GM13976 (cell line): ENCODE measurements at regions not wholly inside any gene's neighbourhood (a gene's known extent, or its start where the extent isn't known, plus 50 kb on each side); places are given as distances from the start of the nearest gene placed in this dataset.

Source experiments
- DNase-seq: peaks from one replicate; pipeline ENCODE4 v3.0.0; 2012; ENCODE audit warnings: low spot score
- in situ Hi-C: fragments of 300-500 bp; cut with MboI; formaldehyde crosslinking; loops from one replicate; pipeline ENCODE4 v1.12.0; 2022; ENCODE audit warnings: low sequenced_read_pairs, mixed read lengths, inconsistent platforms; ENCODE audit not compliant: unreplicated experiment
- TF ChIP-seq, protein P1 (sequence below): IDR thresholded peaks from 2 replicates; pipeline ENCODE4 v1.5.1; 2012; ENCODE audit warnings: borderline replicate concordance, mild to moderate bottlenecking; ENCODE audit not compliant: insufficient read depth; ENCODE audit errors: extremely low read depth, missing control alignments, control extremely low read depth

DNA sequence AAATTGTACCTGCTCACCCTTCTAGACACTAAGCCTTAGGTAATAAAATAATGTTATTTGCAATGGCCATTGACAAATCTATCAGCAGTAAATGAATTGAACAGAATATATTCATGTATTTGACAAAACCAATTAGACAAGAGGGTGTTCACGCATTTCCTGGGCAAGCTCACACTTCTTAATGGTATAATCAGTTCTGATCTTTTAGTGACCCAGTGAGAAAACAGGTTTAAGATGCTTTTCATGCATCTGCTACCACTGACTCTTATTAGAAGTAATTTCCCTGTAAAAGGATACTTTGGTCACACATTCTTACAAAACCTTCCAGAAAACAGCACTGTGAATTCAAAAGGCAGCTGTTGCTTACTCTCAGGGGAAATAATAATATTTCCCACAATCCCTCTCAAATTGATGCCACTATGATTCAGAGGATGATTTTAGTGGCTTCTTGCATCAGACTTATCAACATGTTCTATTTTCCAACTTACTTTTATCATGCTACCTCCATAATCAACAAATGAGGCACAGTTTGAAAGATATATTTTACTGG is 313.9 kb upstream of the NWD2 start:
- in situ Hi-C loops = no loop called here
- TF ChIP-seq, protein P1, sequence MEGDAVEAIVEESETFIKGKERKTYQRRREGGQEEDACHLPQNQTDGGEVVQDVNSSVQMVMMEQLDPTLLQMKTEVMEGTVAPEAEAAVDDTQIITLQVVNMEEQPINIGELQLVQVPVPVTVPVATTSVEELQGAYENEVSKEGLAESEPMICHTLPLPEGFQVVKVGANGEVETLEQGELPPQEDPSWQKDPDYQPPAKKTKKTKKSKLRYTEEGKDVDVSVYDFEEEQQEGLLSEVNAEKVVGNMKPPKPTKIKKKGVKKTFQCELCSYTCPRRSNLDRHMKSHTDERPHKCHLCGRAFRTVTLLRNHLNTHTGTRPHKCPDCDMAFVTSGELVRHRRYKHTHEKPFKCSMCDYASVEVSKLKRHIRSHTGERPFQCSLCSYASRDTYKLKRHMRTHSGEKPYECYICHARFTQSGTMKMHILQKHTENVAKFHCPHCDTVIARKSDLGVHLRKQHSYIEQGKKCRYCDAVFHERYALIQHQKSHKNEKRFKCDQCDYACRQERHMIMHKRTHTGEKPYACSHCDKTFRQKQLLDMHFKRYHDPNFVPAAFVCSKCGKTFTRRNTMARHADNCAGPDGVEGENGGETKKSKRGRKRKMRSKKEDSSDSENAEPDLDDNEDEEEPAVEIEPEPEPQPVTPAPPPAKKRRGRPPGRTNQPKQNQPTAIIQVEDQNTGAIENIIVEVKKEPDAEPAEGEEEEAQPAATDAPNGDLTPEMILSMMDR = no peak
- DNase-seq = no peak

DNA sequence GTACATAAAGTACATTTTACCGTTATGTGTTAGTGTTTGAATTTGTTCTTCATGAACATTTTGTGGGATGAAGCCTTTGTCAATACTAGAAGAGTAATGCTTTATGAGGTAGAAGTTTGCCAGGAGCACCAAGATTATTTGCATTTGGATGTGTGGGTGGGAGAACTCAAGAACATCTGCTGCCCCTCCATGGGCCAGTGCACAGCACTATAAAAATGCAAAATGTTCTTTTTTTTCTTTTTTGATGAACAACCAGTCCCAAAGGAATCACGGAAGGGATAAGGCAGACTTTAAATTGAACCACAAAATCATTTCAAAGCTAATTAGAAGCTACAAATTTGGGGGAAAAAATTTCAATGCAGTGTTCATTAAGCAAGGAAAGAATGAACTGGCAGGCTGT is 300.3 kb upstream of the NWD2 start:
- in situ Hi-C loops = no loop called here
- TF ChIP-seq, protein P1 = no peak
- no peak for DNase-seq

DNA sequence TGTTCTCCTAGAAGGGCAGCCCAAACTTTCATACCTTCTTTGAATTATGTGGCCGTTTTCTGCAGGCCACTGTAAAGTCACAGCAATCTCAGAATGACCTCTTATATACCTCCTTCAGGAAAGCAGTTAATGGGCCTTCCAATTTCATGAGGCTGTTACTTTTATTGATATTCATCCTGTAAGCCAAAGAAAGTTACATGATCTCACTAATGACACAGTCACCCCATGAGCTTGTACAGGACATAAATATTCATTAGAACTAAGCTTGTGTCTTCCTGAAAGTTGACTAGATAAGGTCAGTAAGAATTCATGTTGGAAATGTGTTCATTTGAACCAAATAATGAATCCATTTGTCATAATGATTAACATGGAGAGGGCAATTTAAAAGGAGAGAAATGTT is 283.1 kb upstream of the NWD2 start:
- in situ Hi-C loops = no loop called here
- DNase-seq = no peak
- TF ChIP-seq, protein P1 = no peak

DNA sequence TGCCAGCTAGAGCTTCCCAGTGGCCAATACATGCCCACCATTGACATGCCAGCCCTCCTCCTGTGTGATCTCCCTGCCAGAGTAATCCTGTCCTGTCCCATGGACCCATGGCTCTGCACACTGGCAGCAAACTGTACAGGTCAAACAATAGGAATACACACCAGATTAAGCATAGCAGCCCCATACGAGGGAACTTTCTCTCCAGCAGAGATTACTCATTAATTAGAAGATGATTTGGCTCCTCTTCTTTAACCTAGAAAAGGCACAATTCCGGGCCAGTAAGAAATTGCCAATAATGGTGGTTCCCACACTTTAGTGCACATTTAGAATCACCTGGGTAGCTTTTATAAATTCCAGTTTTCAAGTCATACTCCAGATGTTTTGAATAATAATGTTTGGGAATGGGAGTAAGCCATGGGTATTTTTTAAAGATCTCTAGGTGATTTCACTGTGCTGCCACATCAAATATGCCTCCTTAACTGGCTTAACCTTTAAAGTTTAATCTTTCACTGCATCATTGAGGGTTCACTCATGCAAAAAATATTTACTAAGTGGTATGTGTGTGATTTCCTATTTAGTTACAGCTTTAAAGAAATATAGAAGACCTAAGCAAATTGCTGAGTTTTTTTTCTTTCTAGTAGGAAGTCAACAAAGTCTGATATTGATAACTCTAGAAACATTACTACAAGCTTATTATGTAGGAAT is 277.6 kb upstream of the NWD2 start:
- in situ Hi-C loops = no loop called here
- DNase-seq = no peak
- TF ChIP-seq, protein P1 = no peak

DNA sequence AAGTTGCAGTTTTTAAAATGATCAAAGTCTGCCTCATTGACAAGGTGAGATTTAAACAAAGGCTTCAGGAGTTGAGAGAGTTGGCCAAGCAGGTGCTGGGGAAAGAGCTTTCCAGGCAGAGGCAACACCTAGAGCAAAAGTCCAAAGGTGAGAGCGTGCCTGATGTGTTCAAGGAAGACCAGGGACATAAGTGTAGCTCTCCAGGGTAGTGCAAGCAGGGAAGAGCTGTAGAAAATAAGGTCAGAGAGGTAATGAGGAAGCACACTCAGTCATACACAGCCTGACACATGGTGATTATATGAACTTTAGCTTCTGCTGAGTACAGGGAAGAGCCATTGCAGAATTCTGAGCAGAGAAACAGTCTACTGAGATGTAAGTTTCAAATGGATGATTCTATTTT is 265.0 kb upstream of the NWD2 start:
- TF ChIP-seq, protein P1 = no peak
- in situ Hi-C loops = no loop called here
- DNase-seq = no peak

DNA sequence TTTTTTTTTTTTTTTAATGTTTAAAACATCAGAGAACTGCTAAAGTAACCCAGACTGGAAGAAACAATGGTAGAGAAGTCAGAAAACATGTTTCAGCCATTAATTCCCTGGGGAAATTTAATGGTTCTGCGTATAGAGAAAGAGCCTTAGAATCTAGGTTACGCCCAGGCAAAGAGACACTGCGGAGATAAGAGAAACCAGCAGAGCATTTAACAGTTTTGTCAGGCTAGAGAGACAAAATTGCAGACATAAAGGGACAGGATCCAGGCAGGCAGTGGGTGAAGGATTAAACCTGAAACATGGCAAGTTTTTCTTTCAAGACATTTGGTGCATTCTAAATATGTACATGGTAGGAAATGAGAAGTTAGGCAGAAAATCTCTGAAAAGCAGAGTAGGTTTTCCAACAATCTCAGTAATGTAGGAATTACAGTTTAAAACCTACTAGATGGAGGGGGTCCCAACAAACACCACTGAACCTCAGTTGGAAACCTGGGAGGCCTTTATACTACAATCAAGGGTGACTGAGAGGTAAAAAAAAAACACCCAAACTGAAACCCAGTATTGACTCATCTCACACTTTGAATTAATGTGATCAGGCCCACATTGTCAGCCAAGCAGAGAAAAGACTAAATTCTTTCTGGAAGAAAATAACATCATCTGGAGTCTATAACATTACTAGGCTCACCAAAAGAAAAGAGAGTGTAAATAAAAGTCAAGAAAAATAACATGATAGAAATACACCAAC is 254.2 kb upstream of the NWD2 start:
- TF ChIP-seq, protein P1 = no peak
- in situ Hi-C loops = no loop called here
- no peak for DNase-seq

DNA sequence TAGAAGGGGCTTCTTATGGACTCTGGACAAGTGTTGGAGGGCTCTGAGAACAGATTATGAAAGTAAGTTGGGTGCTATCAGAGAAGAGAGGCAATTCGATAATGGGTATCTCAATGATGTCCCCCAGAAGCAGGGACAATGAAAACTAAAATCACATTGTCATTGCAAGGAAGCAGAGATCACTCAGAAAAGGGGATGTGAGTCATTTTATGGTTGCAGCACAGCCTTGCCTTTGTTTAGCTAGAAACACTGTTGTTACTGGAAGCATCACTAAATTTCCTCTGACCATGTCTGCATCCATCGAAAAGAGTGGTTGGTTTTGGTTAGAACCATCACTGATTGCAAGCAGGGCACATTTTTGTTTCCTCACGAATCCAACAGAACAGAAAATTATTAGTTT is 246.8 kb upstream of the NWD2 start:
- TF ChIP-seq, protein P1 = no peak
- no peak for DNase-seq
- in situ Hi-C loops = no loop called here
